Heart left ventricle (tissue), 16 donors: ENCODE measurements at regions not wholly inside any gene's neighbourhood (a gene's known extent, or its start where the extent isn't known, plus 50 kb on each side); places are given as distances from the start of the nearest gene placed in this dataset.

Experiments used
- ATAC-seq, 4 donors: fragments of 200-7000 bp; cut with Tn5 transposase; one replicate each; pipeline ENCODE4 v1.9.1; 2020 to 2022; ENCODE audit warnings: moderate library complexity in 4 of 4, mild to moderate bottlenecking in 3 of 4, moderate number of reproducible peaks in 1 of 4
- DNase-seq, 5 donors: peaks; one replicate each; pipeline ENCODE4 v3.0.0-alpha.2; 2020
- H3K27ac ChIP-seq, 12 donors: fragments of 200-600 bp; sonication (generic) in 4 of 12; one replicate each; pipeline versions ENCODE4 v1.5.0 to v1.8.0; 2016 to 2022; ENCODE audit warnings: mild to moderate bottlenecking in 2 of 12
- H3K27me3 ChIP-seq, 9 donors: fragments of 200-600 bp; sonication (generic) in 2 of 9; one replicate each; pipeline versions ENCODE4 v1.5.1 to v1.8.0; 2016 to 2022; ENCODE audit warnings: mild to moderate bottlenecking in 3 of 9
- H3K36me3 ChIP-seq, 9 donors: fragments of 200-600 bp; sonication (generic) in 2 of 9; one replicate each; pipeline versions ENCODE4 v1.5.0 to v1.8.0; 2018 to 2022; ENCODE audit warnings: mild to moderate bottlenecking in 2 of 9
- H3K4me1 ChIP-seq, 12 donors: fragments of 200-600 bp; sonication (generic) in 4 of 12; one replicate each; pipeline versions ENCODE4 v1.5.0 to v1.8.0; 2016 to 2022; ENCODE audit warnings: mild to moderate bottlenecking in 3 of 12
- H3K4me3 ChIP-seq, 12 donors: fragments of 200-600 bp; sonication (generic) in 4 of 12; one replicate each; pipeline versions ENCODE4 v1.5.0 to v1.8.0; 2017 to 2022; ENCODE audit warnings: mild to moderate bottlenecking in 9 of 12, moderate library complexity in 4 of 12
- H3K9me3 ChIP-seq, 12 donors: fragments of 200-600 bp; sonication (generic) in 4 of 12; one replicate each; pipeline versions ENCODE4 v1.5.0 to v1.8.0; 2016 to 2022; ENCODE audit warnings: mild to moderate bottlenecking in 1 of 12
- POLR2A ChIP-seq, 2 donors: fragments of 450-650 bp; IDR thresholded peaks; one replicate each; pipeline ENCODE4 v1.6.1; 2017; ENCODE audit warnings: antibody characterized with exemption in 2 of 2, mild to moderate bottlenecking in 2 of 2, moderate library complexity in 2 of 2
- WGBS, 4 donors: extraction: QIAGEN DNeasy Blood & Tissue Kit in 2 of 4; methylation state at CpG; one replicate each; pipeline versions ENCODE4 v1.1.5 to v1.1.7; 2013 to 2018; 5-methylcytosine and 5-hydroxymethylcytosine counted together
- intact Hi-C, 10 donors: fragments of 100-400 bp; cut with DNase I; formaldehyde crosslinking; loops; one replicate each; pipeline versions ENCODE4 v1.11.1 to v1.14.2; 2022
- TF ChIP-seq, protein P1 (sequence below), 12 donors: fragments of 200-600 bp; sonication (generic) in 4 of 12; IDR thresholded peaks; one replicate each; pipeline versions ENCODE4 v1.5.0 to v1.8.0; 2018 to 2022; ENCODE audit warnings: antibody characterized with exemption in 12 of 12, mild to moderate bottlenecking in 5 of 12
- donor health status: ischemic (EF 13 %, LVEDD 7.1; RV severe dilation, severe dysfunction).
- donor health status: healthy with polysubstance abuse.
- donor health status: DM: no; HTN: yes; CAD: no.
- donor health status: DM: no; HTN: no; CAD: no.
- donor health status: ischemic (EF 25% LVEDD 6.9; RV normal size, moderate dysfunction).
- donor health status: ischemic (EF 25% LVEDD 5.7; RV mildly dilated, moderate dysfunction).
- donor health status: healthy.
- donor health status: DM: yes; HTN: yes; CAD: no.
- donor health status: ischemic (EF 35%, LVEDD 5.7; RV mildly dilated, moderate dysfunction).
- donor health status: nonischemic (EF 11% LVEDD 7.7; RV severe dilation, severe dysfunction).
- donor health status: DM: yes; HTN: yes; CAD: no.
- donor health status: PGD.
- donor health status: ischemic (EF 29% LVEDD 5.4; RV normal size, mild dysfunction).
- donor health status: nonischemic (EF 23%, LVEDD 6.1; RV moderate dilation, normal function).

DNA sequence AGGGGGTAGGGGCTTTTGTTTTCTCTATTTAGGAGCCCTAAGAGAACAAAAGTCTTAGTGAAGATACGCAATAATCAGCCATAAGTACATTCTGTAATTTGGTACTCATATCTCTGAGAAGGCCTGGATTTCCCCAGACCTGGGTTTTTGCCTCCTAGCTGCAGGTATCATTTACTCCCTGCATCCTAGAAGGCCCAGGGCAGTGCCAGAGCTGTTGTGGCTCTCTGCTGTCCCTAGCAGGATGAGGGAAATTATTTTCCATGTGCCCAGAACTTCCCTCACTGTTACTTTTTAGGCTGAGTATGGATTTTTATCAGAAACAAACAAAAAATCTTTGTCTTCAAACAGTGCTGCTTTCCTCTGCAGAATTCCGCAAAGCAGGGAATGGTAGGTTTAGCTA lies 192.5 kb upstream of the SYT1 start:
- intact Hi-C loops, result no loop called here
- Histone ChIP-seq H3K27me3 (no peaks in the 10 kb centered on the region), H3K9me3 (no peaks in the 10 kb centered on the region), H3K27ac (no peak overlapping the region), H3K36me3 (no peaks in the 10 kb centered on the region), H3K4me1 (no peaks in the 10 kb centered on the region), H3K4me3 (no peak overlapping the region)
- TF ChIP-seq, protein P1, sequence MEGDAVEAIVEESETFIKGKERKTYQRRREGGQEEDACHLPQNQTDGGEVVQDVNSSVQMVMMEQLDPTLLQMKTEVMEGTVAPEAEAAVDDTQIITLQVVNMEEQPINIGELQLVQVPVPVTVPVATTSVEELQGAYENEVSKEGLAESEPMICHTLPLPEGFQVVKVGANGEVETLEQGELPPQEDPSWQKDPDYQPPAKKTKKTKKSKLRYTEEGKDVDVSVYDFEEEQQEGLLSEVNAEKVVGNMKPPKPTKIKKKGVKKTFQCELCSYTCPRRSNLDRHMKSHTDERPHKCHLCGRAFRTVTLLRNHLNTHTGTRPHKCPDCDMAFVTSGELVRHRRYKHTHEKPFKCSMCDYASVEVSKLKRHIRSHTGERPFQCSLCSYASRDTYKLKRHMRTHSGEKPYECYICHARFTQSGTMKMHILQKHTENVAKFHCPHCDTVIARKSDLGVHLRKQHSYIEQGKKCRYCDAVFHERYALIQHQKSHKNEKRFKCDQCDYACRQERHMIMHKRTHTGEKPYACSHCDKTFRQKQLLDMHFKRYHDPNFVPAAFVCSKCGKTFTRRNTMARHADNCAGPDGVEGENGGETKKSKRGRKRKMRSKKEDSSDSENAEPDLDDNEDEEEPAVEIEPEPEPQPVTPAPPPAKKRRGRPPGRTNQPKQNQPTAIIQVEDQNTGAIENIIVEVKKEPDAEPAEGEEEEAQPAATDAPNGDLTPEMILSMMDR (IDR thresholded peaks at IDR 0.05), result no peak
- TF ChIP-seq POLR2A (IDR thresholded peaks at IDR 0.05), result no peak
- 90 to 97% (median 96%) methylated on average over 2 of the region's 2 CpGs for WGBS, 4 donors
- no peak for DNase-seq
- no peak for ATAC-seq

DNA sequence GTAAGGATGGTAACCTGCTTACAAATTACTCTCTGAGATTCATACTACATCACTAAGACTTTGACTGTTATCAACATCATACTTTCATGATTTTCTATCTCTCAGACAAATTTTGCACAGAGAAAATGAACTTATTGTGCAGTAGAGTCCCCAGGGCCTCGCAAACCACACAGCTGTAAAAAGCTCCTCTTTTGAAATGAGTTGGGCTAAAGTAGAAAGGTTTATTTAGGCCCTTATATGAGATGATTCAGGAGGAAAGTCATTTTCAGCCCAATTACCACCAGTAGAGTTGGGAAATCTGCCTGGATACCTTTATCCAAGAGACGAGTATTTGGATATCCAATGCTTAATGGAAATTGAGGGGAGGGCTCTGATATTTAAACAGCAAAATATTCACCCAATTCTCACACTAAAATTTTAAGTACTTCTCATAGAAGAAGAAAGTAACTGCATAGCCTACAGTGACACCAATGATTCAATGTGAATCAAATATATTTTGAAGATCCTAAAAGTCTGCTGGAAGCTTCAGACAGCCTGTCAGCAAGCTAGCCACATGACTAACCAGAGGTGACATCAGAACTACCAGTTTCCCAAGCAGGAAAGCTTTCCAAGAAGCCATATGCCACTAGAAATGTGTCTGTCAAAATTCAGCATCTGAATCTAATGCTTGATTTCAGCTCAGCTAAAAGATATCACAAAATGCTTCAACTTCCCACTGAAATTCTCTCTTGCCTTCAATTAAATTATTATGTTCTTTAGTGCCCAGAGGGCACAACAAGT lies 190.1 kb upstream of the SYT1 start:
- ATAC-seq (peak in 1 of 4 donors; percentile 38), DNase-seq (no peak)
- TF ChIP-seq, protein P1 (IDR thresholded peaks at IDR 0.05), result no peak
- no peak for TF ChIP-seq POLR2A (IDR thresholded peaks at IDR 0.05)
- Histone ChIP-seq H3K4me1 (no peaks in the 10 kb centered on the region), H3K36me3 (no peaks in the 10 kb centered on the region), H3K27me3 (no peaks in the 10 kb centered on the region), H3K9me3 (no peaks in the 10 kb centered on the region), H3K27ac (no peak overlapping the region), H3K4me3 (no peak overlapping the region)
- WGBS, 4 donors, result 64 to 80% (median 71%) methylated on average over 2 of the region's 2 CpGs
- intact Hi-C loops, result no loop called here

DNA sequence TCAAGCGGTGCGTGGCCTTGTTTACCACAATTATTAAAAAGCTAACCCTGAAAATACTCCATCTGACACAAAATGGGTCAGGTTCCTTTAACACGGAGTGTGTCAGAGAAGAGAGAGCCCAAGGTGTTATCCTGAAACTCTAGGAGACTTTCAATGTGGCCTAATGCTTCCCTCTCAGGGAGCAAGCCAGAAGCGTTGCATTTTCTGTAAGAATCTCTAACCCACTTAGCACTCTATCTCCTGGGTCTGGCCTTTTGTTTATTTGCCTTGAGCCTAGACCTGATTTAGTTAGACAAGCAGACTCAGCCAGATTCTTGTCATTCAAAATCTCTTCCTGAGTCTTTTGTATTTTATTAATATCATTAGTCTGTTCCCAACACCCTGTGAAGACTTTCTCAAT lies 184.0 kb upstream of the SYT1 start:
- no peak overlapping the region for H3K27ac ChIP-seq
- DNase-seq (no peak), ATAC-seq (no peak)
- H3K9me3 ChIP-seq, result no peaks in the 10 kb centered on the region
- H3K27me3 ChIP-seq, result no peaks in the 10 kb centered on the region
- no peaks in the 10 kb centered on the region for H3K36me3 ChIP-seq
- no peak for TF ChIP-seq POLR2A (IDR thresholded peaks at IDR 0.05)
- TF ChIP-seq, protein P1 (IDR thresholded peaks at IDR 0.05), result no peak
- no peak overlapping the region for H3K4me3 ChIP-seq
- H3K4me1 ChIP-seq, result no peaks in the 10 kb centered on the region
- intact Hi-C loops, result loop anchor here in 1 of 10 donors (10.0 kb wide), 1 partner anchor 66 kb away; no protein-coding TSS in a partner anchor
- WGBS, 4 donors, result 56 to 65% (median 59%) methylated on average over 4 of the region's 4 CpGs

DNA sequence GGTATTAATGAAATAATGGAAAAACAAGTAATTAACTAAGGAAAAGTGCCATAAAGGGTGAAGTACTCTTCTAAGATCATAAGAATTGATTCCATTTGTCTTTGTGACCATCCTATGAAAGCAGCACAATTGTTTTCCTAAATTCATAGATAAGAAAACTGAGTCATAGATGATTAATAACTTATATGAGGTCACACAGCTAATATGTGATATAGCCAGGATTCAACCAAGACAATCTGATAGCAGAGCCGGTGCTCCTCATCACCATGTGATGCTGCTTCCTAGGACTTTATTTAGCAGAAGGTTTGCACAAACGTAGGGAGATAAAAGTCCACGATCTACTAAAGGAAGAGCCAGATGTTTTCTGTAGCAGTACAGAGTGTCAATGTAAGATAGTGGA lies 181.5 kb upstream of the SYT1 start:
- no peaks in the 10 kb centered on the region for H3K4me1 ChIP-seq
- no peak overlapping the region for H3K27ac ChIP-seq
- TF ChIP-seq POLR2A (IDR thresholded peaks at IDR 0.05), result no peak
- TF ChIP-seq, protein P1 (IDR thresholded peaks at IDR 0.05), result no peak
- H3K9me3 ChIP-seq, result no peaks in the 10 kb centered on the region
- no peak overlapping the region for H3K4me3 ChIP-seq
- DNase-seq, result no peak
- H3K36me3 ChIP-seq, result no peaks in the 10 kb centered on the region
- H3K27me3 ChIP-seq, result no peaks in the 10 kb centered on the region
- ATAC-seq, result no peak
- WGBS, 4 donors, result 26 to 33% (median 30%) methylated on average over 3 of the region's 3 CpGs
- intact Hi-C loops, result loop anchor here in 1 of 10 donors (10.0 kb wide), 1 partner anchor 68 kb away; no protein-coding TSS in a partner anchor
